HG02678 (cell line): ENCODE measurements at regions not wholly inside any gene's neighbourhood (a gene's known extent, or its start where the extent isn't known, plus 50 kb on each side); places are given as distances from the start of the nearest gene placed in this dataset.
"Not testable (repeated sequence)": the region's sequence is repeated elsewhere in the genome, so short reads cannot be mapped to it uniquely, and the experiment has no call there.

ENCODE experiments used
- ATAC-seq: cut with Tn5 transposase; IDR thresholded peaks from one replicate; pipeline ENCODE4 v1.9.1; 2021; ENCODE audit warnings: mild to moderate bottlenecking, moderate library complexity; ENCODE audit not compliant: unreplicated experiment

GRCh38 chr9:78383130-78383529 lies 86.2 kb downstream of the PSAT1 start:
- ATAC-seq, result no peak

- no peak for ATAC-seq
Measured at GRCh38 chr9:78386348-78386747, 89.4 kb downstream of the PSAT1 start.

- ATAC-seq, result no peak
Measured at GRCh38 chr9:78386773-78387172, 89.8 kb downstream of the PSAT1 start.

GRCh38 chr9:78393340-78393739 lies 96.4 kb downstream of the PSAT1 start:
- ATAC-seq, result no peak

GRCh38 chr9:78393932-78394331 lies 97.0 kb downstream of the PSAT1 start:
- no peak for ATAC-seq

GRCh38 chr9:78396087-78396486 lies 99.2 kb downstream of the PSAT1 start:
- no peak for ATAC-seq

- ATAC-seq, result no peak
Measured at GRCh38 chr9:78397045-78397444, 100.1 kb downstream of the PSAT1 start.

- ATAC-seq, result no peak
Measured at GRCh38 chr9:78397454-78397853, 100.5 kb downstream of the PSAT1 start.

- no peak for ATAC-seq
Measured at GRCh38 chr9:78399153-78399552, 102.2 kb downstream of the PSAT1 start.

GRCh38 chr9:78400496-78400895 lies 103.6 kb downstream of the PSAT1 start:
- no peak for ATAC-seq

- no peak for ATAC-seq
Measured at GRCh38 chr9:78405461-78405860, 108.5 kb downstream of the PSAT1 start.

GRCh38 chr9:78406146-78406545 lies 109.2 kb downstream of the PSAT1 start:
- no peak for ATAC-seq

GRCh38 chr9:78406933-78407332 lies 110.0 kb downstream of the PSAT1 start:
- ATAC-seq, result no peak

- ATAC-seq, result no peak
Measured at GRCh38 chr9:78407636-78408312, 110.8 kb downstream of the PSAT1 start.

GRCh38 chr9:78408388-78408787 lies 111.5 kb downstream of the PSAT1 start:
- ATAC-seq, result no peak

- ATAC-seq, result not testable (repeated sequence)
Measured at GRCh38 chr9:78409928-78410510, 113.1 kb downstream of the PSAT1 start.

- no peak for ATAC-seq
Measured at GRCh38 chr9:78422309-78422708, 125.4 kb downstream of the PSAT1 start.

- ATAC-seq, result no peak
Measured at GRCh38 chr9:78424299-78424698, 127.4 kb downstream of the PSAT1 start.

- no peak for ATAC-seq
Measured at GRCh38 chr9:78428640-78429039, 131.7 kb downstream of the PSAT1 start.

GRCh38 chr9:78430387-78430786 lies 133.5 kb downstream of the PSAT1 start:
- ATAC-seq, result no peak

- ATAC-seq, result not testable (repeated sequence)
Measured at GRCh38 chr9:78431039-78431438, 134.1 kb downstream of the PSAT1 start.

GRCh38 chr9:78436873-78437272 lies 139.9 kb downstream of the PSAT1 start:
- no peak for ATAC-seq

GRCh38 chr9:78437296-78437695 lies 140.4 kb downstream of the PSAT1 start:
- ATAC-seq, result no peak
